PC-9 (cell line): ENCODE measurements at regions not wholly inside any gene's neighbourhood (a gene's known extent, or its start where the extent isn't known, plus 50 kb on each side); places are given as distances from the start of the nearest gene placed in this dataset.

Experiments
- BruUV-seq: library from RNA; stranded (reverse); fragments of 400-500 nt; replicated peaks from 2 replicates; lab custom pipeline; 2021; lab: Mats Ljungman, UMichigan
- CTCF ChIA-PET: fragments of 300-600 bp; sonication (Branson Sonifier 250); formaldehyde crosslinking; loops from one replicate; lab custom pipeline; 2022; ENCODE audit warnings: antibody characterized with exemption; lab: Charles Lee
- POLR2A ChIA-PET: fragments of 300-600 bp; sonication (Branson Sonifier 250); formaldehyde crosslinking; loops from one replicate; lab custom pipeline; 2022; ENCODE audit warnings: antibody characterized with exemption; ENCODE audit not compliant: unreplicated experiment; lab: Charles Lee
- DNase-seq, 2 experiments: peaks; one replicate each; pipeline versions ENCODE4 v3.0.0 to v3.0.0-alpha.2; 2015 to 2022; ENCODE audit warnings: mixed read lengths in 1 of 2
- H2AFZ ChIP-seq: fragments of 200-600 bp; sonication (generic); 2 replicates; pipeline ENCODE4 v1.8.1; 2017; ENCODE audit warnings: antibody characterized with exemption
- H3F3A ChIP-seq: fragments of 200-600 bp; sonication (generic); 2 replicates; pipeline ENCODE4 v1.8.1; 2017; ENCODE audit warnings: antibody characterized with exemption, mild to moderate bottlenecking, low read depth; ENCODE audit not compliant: insufficient read depth
- H3K27ac ChIP-seq: fragments of 200-600 bp; sonication (generic); 2 replicates; pipeline ENCODE4 v1.6.1; 2016; ENCODE audit warnings: mixed run types
- H3K27me3 ChIP-seq: fragments of 200-600 bp; sonication (generic); 2 replicates; pipeline ENCODE4 v1.6.1; 2016; ENCODE audit warnings: low read depth, mixed run types; ENCODE audit not compliant: insufficient read depth
- H3K36me3 ChIP-seq: fragments of 200-600 bp; sonication (generic); 2 replicates; pipeline ENCODE4 v1.6.1; 2016; ENCODE audit warnings: low read depth, mixed run types
- H3K4me1 ChIP-seq: fragments of 200-600 bp; sonication (generic); replicated peaks from 2 replicates; pipeline ENCODE4 v1.6.1; 2016; ENCODE audit warnings: mixed run types; ENCODE audit not compliant: insufficient read depth
- H3K4me2 ChIP-seq: fragments of 200-600 bp; sonication (generic); 2 replicates; pipeline ENCODE4 v1.6.1; 2017; ENCODE audit warnings: mixed run types
- H3K4me3 ChIP-seq: fragments of 200-600 bp; sonication (generic); 2 replicates; pipeline ENCODE4 v1.6.1; 2016; ENCODE audit warnings: mixed run types
- H3K79me2 ChIP-seq: fragments of 200-600 bp; sonication (generic); 2 replicates; pipeline ENCODE4 v1.6.1; 2017; ENCODE audit warnings: low read depth, mixed run types
- H3K9me2 ChIP-seq: fragments of 200-600 bp; sonication (generic); 2 replicates; pipeline ENCODE4 v1.8.1; 2017; ENCODE audit warnings: mild to moderate bottlenecking; ENCODE audit not compliant: insufficient read depth
- H3K9me3 ChIP-seq: fragments of 200-600 bp; sonication (generic); 2 replicates; pipeline ENCODE4 v1.8.1; 2016; ENCODE audit warnings: low read depth; ENCODE audit not compliant: insufficient read depth
- H4K20me1 ChIP-seq: fragments of 200-600 bp; sonication (generic); 2 replicates; pipeline ENCODE4 v1.8.1; 2017; ENCODE audit not compliant: insufficient read depth
- CTCF ChIP-seq: fragments of 200-600 bp; sonication (generic); conservative IDR thresholded peaks from 2 replicates; pipeline ENCODE4 v1.6.1; 2017; ENCODE audit warnings: mixed run types, antibody characterized with exemption, mild to moderate bottlenecking, moderate library complexity
- EZH2 ChIP-seq: fragments of 200-600 bp; sonication (generic); IDR thresholded peaks from 2 replicates; pipeline ENCODE4 v1.8.0; 2017; ENCODE audit warnings: antibody characterized with exemption, low read depth
- intact Hi-C: fragments of 100-400 bp; cut with micrococcal nuclease; formaldehyde crosslinking; loops from one replicate; pipeline ENCODE4 v1.10.0; 2022; ENCODE audit not compliant: unreplicated experiment

GRCh38 chr6:37554480-37554819 is 54.8 kb upstream of the CCDC167 start:
- H3K36me3 ChIP-seq: no peaks in the 10 kb centered on the region
- peaks cover 14% of the 10 kb centered on the region; the same call in 1 of the 2 replicates for H3F3A ChIP-seq
- H3K4me3 ChIP-seq: peak overlapping the region; percentile 39; the same call in 1 of the 2 replicates
- no peaks in the 10 kb centered on the region for H3K9me3 ChIP-seq
- no peak for TF ChIP-seq CTCF
- no peak for TF ChIP-seq EZH2
- intact Hi-C loops: no loop called here
- ChIA-PET POLR2A (interaction anchor here (0.6 kb wide), 2 partner anchors 18 to 32 kb away, joined by 3 read pairs; no protein-coding TSS in a partner anchor), CTCF (no interaction called here)
- no peaks in the 10 kb centered on the region for H3K27me3 ChIP-seq
- peak overlapping the region; percentile 67 for H3K27ac ChIP-seq
- H4K20me1 ChIP-seq: no peaks in the 10 kb centered on the region
- no peaks in the 10 kb centered on the region for H3K9me2 ChIP-seq
- BruUV-seq: no TSS peak
- H3K79me2 ChIP-seq: no peaks in the 10 kb centered on the region
- H2AFZ ChIP-seq: peak overlapping the region; percentile 46
- peaks cover 35% of the 10 kb centered on the region for H3K4me1 ChIP-seq
- peak in 1 of 2 experiments; percentile 70 for DNase-seq
- peak overlapping the region; percentile 78 for H3K4me2 ChIP-seq

GRCh38 chr6:37552267-37552666 is 52.6 kb upstream of the CCDC167 start:
- CTCF ChIA-PET: no interaction called here
- TF ChIP-seq EZH2 (no peak), CTCF (no peak)
- POLR2A ChIA-PET: no interaction called here
- Histone ChIP-seq H3F3A (peaks cover 19% of the 10 kb centered on the region; the same call in 1 of the 2 replicates), H3K9me2 (no peaks in the 10 kb centered on the region), H3K9me3 (no peaks in the 10 kb centered on the region), H3K27me3 (no peaks in the 10 kb centered on the region), H3K4me3 (no peak overlapping the region), H3K36me3 (no peaks in the 10 kb centered on the region), H4K20me1 (no peaks in the 10 kb centered on the region), H3K4me2 (no peak overlapping the region), H2AFZ (no peak overlapping the region), H3K27ac (no peak overlapping the region), H3K79me2 (no peaks in the 10 kb centered on the region), H3K4me1 (peaks cover 41% of the 10 kb centered on the region)
- DNase-seq: no peak
- BruUV-seq: no TSS peak
- intact Hi-C loops: no loop called here

- H3F3A ChIP-seq: peaks cover 19% of the 10 kb centered on the region; the same call in 1 of the 2 replicates
- no peak for TF ChIP-seq CTCF
- no peak for TF ChIP-seq EZH2
- no peaks in the 10 kb centered on the region for H3K27me3 ChIP-seq
- H3K4me1 ChIP-seq: peaks cover 42% of the 10 kb centered on the region
- no peaks in the 10 kb centered on the region for H3K9me3 ChIP-seq
- H2AFZ ChIP-seq: no peak overlapping the region
- no peak overlapping the region for H3K4me3 ChIP-seq
- H3K36me3 ChIP-seq: no peaks in the 10 kb centered on the region
- no peaks in the 10 kb centered on the region for H3K79me2 ChIP-seq
- H4K20me1 ChIP-seq: no peaks in the 10 kb centered on the region
- CTCF ChIA-PET: no interaction called here
- no peaks in the 10 kb centered on the region for H3K9me2 ChIP-seq
- BruUV-seq: no TSS peak
- H3K27ac ChIP-seq: no peak overlapping the region
- intact Hi-C loops: no loop called here
- POLR2A ChIA-PET: no interaction called here
- no peak overlapping the region for H3K4me2 ChIP-seq
- no peak for DNase-seq
Observed at GRCh38 chr6:37551867-37552266, 52.2 kb upstream of the CCDC167 start.
